ENCODE measurements at regions not wholly inside any gene's neighbourhood (a gene's known extent, or its start where the extent isn't known, plus 50 kb on each side); places are given as distances from the start of the nearest gene placed in this dataset.

DNA sequence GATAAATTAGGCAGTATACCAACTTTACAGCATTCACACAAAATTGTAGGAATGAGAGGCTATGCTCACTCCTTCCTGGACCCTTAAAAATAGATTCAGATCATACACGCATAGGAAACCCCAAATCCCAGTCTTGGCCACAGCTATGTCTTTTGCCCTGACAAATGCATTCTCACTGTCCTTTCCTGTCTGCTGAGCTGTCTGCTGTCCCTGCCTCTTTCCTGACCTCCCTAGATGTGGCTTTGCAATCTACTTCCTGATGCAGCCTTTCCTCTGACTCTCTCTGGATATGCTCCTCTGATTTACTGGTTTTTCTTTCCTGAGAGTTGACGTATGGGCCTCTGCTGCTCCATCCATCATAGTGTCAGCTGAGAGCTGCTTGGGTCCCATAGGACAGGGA is 59.8 kb upstream of the SLC35F3 start:
- Histone ChIP-seq H3K36me3 (ENCODE audit: insufficient read depth) (no peaks in the 10 kb centered on the region), H4K20me1 (replicated peaks; ENCODE audit: insufficient read depth) (no peaks in the 10 kb centered on the region), H3K79me2 (replicated peaks; ENCODE audit: insufficient read depth) (no peaks in the 10 kb centered on the region), H3K27ac (ENCODE audit: low read depth) (no peak overlapping the region), H2AFZ (no peak overlapping the region), H3F3A (replicated peaks; ENCODE audit: low read depth) (no peaks in the 10 kb centered on the region), H3K9me2 (ENCODE audit: insufficient read depth) (no peaks in the 10 kb centered on the region), H3K4me3 (no peak overlapping the region), H3K27me3 (ENCODE audit: insufficient read depth) (no peaks in the 10 kb centered on the region), H3K4me2 (no peak overlapping the region), H3K4me1 (ENCODE audit: insufficient read depth) (no peaks in the 10 kb centered on the region)
- Mint-ChIP-seq H3K27ac (no peak overlapping the region), H3K9me3 (no peaks in the 10 kb centered on the region), H3K36me3 (ENCODE audit: low read depth) (no peaks in the 10 kb centered on the region), H3K4me1 (no peaks in the 10 kb centered on the region), H3K4me3 (no peak overlapping the region), H3K27me3 (ENCODE audit: insufficient read depth, low read depth, poor library complexity) (peaks cover 2% of the 10 kb centered on the region)
- ATAC-seq (no peak), DNase-seq (ENCODE audit: low spot score) (no peak)
- TF ChIP-seq, protein P1, sequence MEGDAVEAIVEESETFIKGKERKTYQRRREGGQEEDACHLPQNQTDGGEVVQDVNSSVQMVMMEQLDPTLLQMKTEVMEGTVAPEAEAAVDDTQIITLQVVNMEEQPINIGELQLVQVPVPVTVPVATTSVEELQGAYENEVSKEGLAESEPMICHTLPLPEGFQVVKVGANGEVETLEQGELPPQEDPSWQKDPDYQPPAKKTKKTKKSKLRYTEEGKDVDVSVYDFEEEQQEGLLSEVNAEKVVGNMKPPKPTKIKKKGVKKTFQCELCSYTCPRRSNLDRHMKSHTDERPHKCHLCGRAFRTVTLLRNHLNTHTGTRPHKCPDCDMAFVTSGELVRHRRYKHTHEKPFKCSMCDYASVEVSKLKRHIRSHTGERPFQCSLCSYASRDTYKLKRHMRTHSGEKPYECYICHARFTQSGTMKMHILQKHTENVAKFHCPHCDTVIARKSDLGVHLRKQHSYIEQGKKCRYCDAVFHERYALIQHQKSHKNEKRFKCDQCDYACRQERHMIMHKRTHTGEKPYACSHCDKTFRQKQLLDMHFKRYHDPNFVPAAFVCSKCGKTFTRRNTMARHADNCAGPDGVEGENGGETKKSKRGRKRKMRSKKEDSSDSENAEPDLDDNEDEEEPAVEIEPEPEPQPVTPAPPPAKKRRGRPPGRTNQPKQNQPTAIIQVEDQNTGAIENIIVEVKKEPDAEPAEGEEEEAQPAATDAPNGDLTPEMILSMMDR (conservative IDR thresholded peaks at IDR 0.05; ENCODE audit: low read depth in 2 of 2) = no peak
- TF ChIP-seq EZH2 (IDR thresholded peaks at IDR 0.05; ENCODE audit: low read depth, unreplicated experiment) = no peak
- TF ChIP-seq, protein P2, sequence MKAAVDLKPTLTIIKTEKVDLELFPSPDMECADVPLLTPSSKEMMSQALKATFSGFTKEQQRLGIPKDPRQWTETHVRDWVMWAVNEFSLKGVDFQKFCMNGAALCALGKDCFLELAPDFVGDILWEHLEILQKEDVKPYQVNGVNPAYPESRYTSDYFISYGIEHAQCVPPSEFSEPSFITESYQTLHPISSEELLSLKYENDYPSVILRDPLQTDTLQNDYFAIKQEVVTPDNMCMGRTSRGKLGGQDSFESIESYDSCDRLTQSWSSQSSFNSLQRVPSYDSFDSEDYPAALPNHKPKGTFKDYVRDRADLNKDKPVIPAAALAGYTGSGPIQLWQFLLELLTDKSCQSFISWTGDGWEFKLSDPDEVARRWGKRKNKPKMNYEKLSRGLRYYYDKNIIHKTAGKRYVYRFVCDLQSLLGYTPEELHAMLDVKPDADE (IDR thresholded peaks at IDR 0.05) = no peak

Data from GM23338 (cell line).